ENCODE measurements at regions not wholly inside any gene's neighbourhood (a gene's known extent, or its start where the extent isn't known, plus 50 kb on each side); places are given as distances from the start of the nearest gene placed in this dataset.

DNA sequence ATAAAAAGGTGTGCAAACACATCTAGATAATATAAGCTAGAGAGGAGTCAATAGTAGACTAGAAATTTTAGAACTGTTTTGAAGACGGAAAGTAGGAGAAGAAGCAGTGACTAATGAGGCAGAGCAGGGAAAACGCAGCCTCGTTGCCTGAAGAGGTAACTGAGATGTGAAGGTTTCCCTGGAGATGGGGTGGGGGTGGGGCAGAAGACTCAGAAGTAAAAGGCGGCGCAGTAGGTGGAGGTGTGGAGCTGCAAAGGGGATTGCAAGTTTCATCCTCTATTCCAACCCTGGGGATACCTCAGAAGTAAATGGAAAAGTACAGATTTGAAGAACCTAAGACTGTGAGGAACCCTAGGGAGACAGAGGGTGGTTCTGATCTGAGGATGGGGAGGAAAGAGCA is 109.5 kb downstream of the TMPRSS5 start:
- TF ChIP-seq EZH2 (IDR thresholded peaks at IDR 0.05; ENCODE audit: low read depth) = no peak
- TF ChIP-seq, protein P1, sequence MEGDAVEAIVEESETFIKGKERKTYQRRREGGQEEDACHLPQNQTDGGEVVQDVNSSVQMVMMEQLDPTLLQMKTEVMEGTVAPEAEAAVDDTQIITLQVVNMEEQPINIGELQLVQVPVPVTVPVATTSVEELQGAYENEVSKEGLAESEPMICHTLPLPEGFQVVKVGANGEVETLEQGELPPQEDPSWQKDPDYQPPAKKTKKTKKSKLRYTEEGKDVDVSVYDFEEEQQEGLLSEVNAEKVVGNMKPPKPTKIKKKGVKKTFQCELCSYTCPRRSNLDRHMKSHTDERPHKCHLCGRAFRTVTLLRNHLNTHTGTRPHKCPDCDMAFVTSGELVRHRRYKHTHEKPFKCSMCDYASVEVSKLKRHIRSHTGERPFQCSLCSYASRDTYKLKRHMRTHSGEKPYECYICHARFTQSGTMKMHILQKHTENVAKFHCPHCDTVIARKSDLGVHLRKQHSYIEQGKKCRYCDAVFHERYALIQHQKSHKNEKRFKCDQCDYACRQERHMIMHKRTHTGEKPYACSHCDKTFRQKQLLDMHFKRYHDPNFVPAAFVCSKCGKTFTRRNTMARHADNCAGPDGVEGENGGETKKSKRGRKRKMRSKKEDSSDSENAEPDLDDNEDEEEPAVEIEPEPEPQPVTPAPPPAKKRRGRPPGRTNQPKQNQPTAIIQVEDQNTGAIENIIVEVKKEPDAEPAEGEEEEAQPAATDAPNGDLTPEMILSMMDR (conservative IDR thresholded peaks at IDR 0.05) = no peak
